GM21526 (cell line): ENCODE measurements at regions not wholly inside any gene's neighbourhood (a gene's known extent, or its start where the extent isn't known, plus 50 kb on each side); places are given as distances from the start of the nearest gene placed in this dataset.
"Not testable (repeated sequence)": the region's sequence is repeated elsewhere in the genome, so short reads cannot be mapped to it uniquely, and the experiment has no call there.

Experiments
- ATAC-seq: cut with Tn5 transposase; IDR thresholded peaks from one replicate; pipeline ENCODE4 v1.9.1; 2021; ENCODE audit warnings: moderate library complexity; ENCODE audit not compliant: unreplicated experiment, low FRiP score

DNA sequence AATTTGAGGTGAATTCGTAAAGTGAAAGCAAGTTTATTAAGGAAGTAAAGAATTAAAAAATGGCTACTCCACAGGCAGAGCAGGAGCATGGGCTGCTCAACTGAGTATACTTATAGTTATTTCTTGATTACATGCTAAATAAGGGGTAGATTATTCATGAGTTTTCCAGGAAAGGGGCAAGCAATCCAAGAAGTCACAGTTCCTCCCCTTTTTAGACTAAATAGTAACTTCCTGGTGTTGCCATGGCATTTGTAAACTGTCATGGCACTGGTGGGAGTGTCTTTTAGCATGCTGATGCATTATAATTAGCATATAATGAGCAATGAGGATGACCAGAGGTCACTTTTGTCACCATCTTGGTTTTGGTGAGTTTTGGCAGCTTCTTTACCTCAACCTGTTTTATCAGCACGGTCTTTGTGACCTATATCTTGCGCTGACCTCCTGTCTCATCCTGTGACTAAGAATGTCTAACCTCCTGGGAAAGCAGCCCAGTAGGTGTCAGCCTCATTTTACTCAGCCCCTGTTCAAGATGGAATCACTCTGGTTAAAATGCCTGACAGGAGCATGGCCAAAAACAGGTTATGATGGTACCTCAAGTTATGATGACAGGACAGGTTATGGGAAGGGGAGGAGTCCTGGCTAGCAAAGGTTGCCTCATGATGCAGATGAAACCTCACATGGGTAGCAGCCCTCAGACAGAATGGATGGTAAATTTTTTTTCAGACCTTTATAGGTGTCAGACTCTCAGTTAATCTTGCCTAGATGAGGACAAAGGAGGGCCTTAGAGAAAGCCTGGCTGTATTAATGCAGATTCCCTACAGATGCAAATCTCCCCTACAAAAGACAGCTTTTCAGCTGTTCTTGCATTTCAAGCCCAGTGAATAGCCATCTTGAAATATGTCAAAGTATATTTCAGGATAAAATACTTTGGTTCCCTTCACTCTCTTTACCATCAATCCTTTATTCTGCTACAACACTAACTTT is 49.7 kb downstream of the SIPA1L2 start:
- no peak for ATAC-seq

- ATAC-seq = no peak
These were observed 50.5 kb downstream of the SIPA1L2 start for GRCh38 chr1:232579466-232579865.

- ATAC-seq = no peak
These were observed 51.2 kb downstream of the SIPA1L2 start for GRCh38 chr1:232578651-232579195.

DNA sequence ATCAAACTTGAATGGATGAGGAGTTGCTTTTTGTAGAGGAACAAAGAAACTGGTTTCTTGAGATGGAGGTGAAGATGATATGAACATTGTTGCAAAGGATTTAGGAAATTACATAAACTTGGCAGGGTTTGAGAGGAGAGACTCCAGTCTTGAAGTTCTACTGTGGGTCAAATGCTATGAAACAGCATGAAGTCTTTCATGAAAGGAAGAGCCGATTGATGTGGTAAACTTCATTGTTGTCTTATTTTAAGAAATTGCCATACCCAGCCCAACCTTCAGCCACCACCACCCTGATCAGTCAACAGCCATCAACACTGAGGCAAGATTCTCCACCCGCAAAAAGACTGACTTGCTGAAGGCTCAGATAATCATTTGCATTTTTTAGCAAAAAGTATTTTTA is 52.2 kb downstream of the SIPA1L2 start:
- ATAC-seq = no peak

DNA sequence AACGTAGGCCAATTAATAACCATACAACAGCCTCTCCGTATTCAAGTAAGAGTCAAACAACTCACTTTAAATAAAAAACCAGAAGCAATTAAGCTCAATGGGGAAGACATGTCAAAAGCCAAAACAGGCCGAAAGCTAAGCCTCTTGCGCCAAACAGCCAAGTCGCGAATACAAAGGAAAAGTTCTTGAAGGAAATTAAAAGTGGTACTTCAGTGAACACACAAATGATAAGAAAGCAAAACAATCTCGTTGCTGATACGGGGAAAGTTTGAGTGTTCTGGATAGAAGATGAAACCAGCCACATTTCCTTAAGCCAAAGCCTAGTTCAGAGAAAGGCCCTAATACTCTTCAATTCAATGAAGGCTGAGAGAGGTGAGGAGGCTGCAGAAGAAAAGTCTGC is 53.4 kb downstream of the SIPA1L2 start:
- no peak for ATAC-seq

GRCh38 chr1:232575763-232576040 is 54.2 kb downstream of the SIPA1L2 start:
- no peak for ATAC-seq

GRCh38 chr1:232574889-232575762 is 54.8 kb downstream of the SIPA1L2 start:
- no peak for ATAC-seq

DNA sequence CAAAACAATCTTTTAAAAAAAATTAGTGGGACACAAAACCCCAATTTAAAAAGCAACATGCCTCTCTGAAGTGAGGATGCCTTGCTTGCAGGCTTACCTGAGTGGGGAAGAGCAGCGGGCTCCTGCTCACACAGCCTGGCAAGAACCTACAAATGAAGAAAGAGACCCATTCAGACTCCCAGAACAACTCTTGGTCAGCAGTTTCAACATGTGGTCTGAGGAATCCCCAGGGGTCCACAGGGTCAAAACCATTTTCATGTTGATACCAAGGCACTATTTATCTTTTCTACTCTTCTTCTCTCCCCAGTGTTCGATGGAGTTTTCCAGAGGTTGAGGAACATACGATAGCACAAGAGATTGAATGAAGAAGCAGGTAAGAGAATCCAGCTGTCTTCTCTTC is 55.9 kb downstream of the SIPA1L2 start:
- ATAC-seq = no peak

GRCh38 chr1:232571523-232571922 is 58.4 kb downstream of the SIPA1L2 start:
- ATAC-seq = no peak

GRCh38 chr1:232570007-232570406 is 59.9 kb downstream of the SIPA1L2 start:
- ATAC-seq = no peak

- not testable (repeated sequence) for ATAC-seq
These were observed 60.4 kb downstream of the SIPA1L2 start for GRCh38 chr1:232569554-232569921.

- ATAC-seq = no peak
These were observed 60.9 kb downstream of the SIPA1L2 start for GRCh38 chr1:232568906-232569553.

- no peak for ATAC-seq
These were observed 61.5 kb downstream of the SIPA1L2 start for GRCh38 chr1:232568331-232568852.

DNA sequence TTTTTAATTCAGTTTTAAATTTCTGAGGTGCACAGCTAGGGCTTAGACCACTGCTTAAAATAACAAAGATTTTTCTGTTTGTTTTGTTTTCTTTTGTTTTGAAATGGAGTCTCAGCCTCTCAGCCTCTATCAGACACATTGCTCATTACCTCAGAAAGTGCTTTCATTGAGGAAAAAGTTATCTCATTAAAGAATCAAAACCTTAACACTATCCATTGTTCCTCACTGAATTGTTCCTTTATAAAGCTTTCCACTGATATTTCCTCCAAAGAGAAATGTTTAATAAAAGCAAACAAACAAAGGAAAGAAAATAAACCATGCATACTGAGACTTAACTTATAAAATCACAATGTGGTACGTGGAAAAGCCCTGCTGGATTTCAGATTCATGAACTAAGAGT is 63.8 kb downstream of the SIPA1L2 start:
- no peak for ATAC-seq

DNA sequence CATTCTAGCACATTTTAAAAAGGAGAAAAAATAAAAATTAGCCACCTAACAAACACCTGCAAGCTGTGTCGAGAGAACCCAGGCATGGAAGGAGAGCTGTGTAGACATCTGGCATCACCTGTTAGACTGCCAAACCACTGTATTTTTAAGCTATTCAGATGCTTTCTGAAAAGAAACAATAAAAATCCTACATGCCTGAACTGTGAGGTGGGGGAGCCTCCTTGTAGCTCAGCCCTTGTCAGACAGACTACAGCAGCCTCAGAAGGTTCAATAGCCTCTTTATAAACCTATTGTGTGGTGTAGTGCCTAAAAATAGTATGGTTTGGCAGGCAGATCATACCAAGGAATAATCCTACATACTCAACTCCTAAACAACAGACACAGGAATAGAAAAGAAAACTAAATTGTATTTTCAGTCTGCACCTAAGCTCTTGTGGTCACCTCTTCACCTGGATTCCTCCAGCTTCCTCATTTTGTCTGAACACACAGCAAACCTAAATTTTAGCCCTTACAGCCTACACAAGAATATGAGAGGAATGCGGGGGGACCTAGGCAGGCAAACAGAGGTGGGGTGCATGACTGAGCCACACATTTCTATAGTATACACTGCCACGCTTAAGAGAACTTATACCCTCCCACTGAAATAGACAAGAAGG is 67.0 kb downstream of the SIPA1L2 start:
- ATAC-seq = no peak

DNA sequence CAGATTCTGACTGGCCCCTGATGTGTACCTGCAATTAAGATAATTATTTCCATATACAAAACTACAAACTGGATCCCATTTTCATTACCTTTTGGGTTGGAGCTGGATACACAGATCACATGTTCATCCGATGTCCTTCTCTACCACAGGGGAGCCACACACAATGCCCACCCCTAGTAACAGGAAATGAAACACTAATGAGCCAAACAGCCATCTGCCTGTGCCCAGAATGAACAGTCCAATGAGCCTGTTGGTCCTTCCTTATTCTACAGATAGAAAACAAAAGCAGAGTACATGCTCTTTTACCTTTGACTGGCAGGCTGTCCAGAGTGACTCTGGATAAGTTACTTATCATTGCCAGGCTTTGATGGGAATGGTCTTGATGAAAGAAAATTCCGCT is 68.6 kb downstream of the SIPA1L2 start:
- no peak for ATAC-seq

- no peak for ATAC-seq
These were observed 69.0 kb downstream of the SIPA1L2 start for GRCh38 chr1:232560940-232561339.

DNA sequence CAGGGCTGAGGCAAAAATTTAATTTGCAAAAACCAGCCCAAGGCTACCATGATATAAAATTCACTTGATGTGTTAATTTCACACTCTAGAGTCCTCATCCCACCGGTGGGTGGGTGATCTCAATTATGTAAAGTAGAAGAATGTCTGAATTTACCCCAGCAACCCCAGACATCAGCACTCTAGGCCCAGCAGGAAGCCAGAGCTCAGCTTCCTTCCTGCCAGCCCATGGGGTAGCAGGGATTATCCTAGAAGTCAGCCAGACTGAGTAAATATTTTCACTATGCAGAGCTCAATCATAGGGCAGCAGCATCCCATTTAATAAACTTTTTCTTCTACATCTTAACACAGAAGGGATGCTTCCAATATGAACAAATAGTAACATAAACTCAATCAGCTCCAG is 71.0 kb downstream of the SIPA1L2 start:
- no peak for ATAC-seq

DNA sequence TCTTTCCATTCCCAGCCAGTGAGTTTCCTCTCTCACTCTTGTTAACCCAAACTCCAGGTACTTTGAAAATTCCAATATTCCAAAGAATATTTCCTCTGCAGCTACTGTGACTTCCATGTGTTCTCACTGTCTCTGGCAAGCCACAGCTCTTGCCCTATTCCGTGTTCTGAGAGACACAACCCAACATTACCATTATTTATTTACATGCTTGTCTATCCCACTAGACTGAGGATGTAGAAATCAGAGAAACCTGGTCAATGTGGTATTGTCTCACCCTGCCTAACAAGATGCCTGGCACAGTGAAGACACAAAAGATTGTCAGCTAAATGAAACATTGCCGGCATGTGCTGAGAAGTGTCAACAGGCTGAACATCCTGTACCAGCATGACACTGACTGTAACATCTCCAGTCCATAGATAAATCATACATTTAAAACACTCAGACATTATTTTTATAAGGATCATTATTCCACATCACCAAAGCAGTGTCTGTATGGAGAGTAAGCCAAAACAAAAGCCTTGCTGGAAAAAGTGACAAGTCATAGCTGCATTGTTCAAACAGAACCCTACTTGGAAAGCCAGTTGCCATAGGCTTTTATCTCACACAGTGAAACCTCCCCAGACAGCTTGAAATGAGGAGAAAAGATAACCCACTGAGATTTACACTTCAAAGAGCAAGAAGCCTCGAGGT is 72.3 kb downstream of the SIPA1L2 start:
- ATAC-seq = no peak

DNA sequence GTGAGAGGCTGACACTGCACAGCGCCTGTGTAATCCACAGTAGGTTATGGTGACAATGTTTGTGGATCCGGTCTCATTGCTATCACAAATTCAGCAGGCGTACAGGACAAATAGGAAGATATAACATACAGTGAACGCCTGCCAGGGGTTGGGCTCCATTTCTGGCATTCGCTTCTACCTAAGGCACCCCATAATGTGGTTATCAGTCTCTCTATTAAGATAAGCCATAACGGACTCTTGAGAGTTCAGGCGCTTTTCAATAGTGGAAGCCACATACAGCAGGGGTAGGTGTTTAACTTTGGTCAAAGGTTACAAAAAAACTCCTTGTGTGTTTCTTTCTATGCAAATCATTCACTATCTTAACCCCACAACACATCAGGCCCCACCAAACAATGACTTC is 72.8 kb downstream of the SIPA1L2 start:
- no peak for ATAC-seq
